Neural progenitor cell (in vitro differentiated cells): ENCODE measurements at regions not wholly inside any gene's neighbourhood (a gene's known extent, or its start where the extent isn't known, plus 50 kb on each side); places are given as distances from the start of the nearest gene placed in this dataset.

ENCODE experiments used
- DNase-seq: peaks from one replicate; pipeline ENCODE4 v3.0.0-alpha.2; 2016; ENCODE audit warnings: low spot score
- H2AFZ ChIP-seq: fragments of 200-600 bp; sonication (generic); replicated peaks from 2 replicates; pipeline ENCODE4 v1.6.1; 2016; ENCODE audit warnings: antibody characterized with exemption
- H3F3A ChIP-seq: fragments of 200-600 bp; sonication (generic); 2 replicates; pipeline ENCODE4 v1.6.1; 2016; ENCODE audit warnings: antibody characterized with exemption, low read depth
- H3K27ac ChIP-seq: fragments of 200-600 bp; sonication (generic); 2 replicates; pipeline ENCODE4 v1.5.1; 2016; ENCODE audit warnings: mild to moderate bottlenecking
- H3K27me3 ChIP-seq: fragments of 200-600 bp; sonication (generic); 2 replicates; pipeline ENCODE4 v1.6.1; 2016; ENCODE audit warnings: mild to moderate bottlenecking, moderate library complexity
- H3K36me3 ChIP-seq: fragments of 200-600 bp; sonication (generic); 2 replicates; pipeline ENCODE4 v1.5.1; 2016
- H3K4me1 ChIP-seq: fragments of 200-600 bp; sonication (generic); 2 replicates; pipeline ENCODE4 v1.6.1; 2016; ENCODE audit warnings: mixed run types
- H3K4me2 ChIP-seq: fragments of 200-600 bp; sonication (generic); 2 replicates; pipeline ENCODE4 v1.6.1; 2016
- H3K4me3 ChIP-seq: fragments of 200-600 bp; sonication (generic); 2 replicates; pipeline ENCODE4 v1.5.1; 2016
- H3K79me2 ChIP-seq: fragments of 200-600 bp; sonication (generic); 2 replicates; pipeline ENCODE4 v1.6.1; 2016; ENCODE audit warnings: low read depth
- H3K9ac ChIP-seq: fragments of 200-600 bp; sonication (generic); 2 replicates; pipeline ENCODE4 v1.6.1; 2016
- H3K9me3 ChIP-seq: fragments of 200-600 bp; sonication (generic); 2 replicates; pipeline ENCODE4 v1.5.1; 2016; ENCODE audit warnings: low read depth
- H4K20me1 ChIP-seq: fragments of 200-600 bp; sonication (generic); 2 replicates; pipeline ENCODE4 v1.6.1; 2016; ENCODE audit warnings: low read depth
- H3K27ac Mint-ChIP-seq: 3 replicates; pipeline ENCODE4 v1.8.0; 2021; ENCODE audit warnings: mixed read lengths
- H3K27me3 Mint-ChIP-seq: 2 replicates; pipeline ENCODE4 v1.8.0; 2022; ENCODE audit warnings: low read depth, mild to moderate bottlenecking, inconsistent platforms, moderate library complexity, mixed read lengths; ENCODE audit not compliant: insufficient read depth
- H3K36me3 Mint-ChIP-seq: 3 replicates; pipeline ENCODE4 v1.8.0; 2021; ENCODE audit warnings: mixed read lengths
- H3K4me1 Mint-ChIP-seq: 3 replicates; pipeline ENCODE4 v1.8.0; 2021; ENCODE audit warnings: mixed read lengths
- H3K4me3 Mint-ChIP-seq: 3 replicates; pipeline ENCODE4 v1.8.0; 2021; ENCODE audit warnings: mild to moderate bottlenecking, moderate library complexity, mixed read lengths
- H3K9me3 Mint-ChIP-seq: 3 replicates; pipeline ENCODE4 v1.8.0; 2020; ENCODE audit warnings: mixed read lengths
- EZH2 ChIP-seq: fragments of 200-600 bp; sonication (generic); IDR thresholded peaks from 2 replicates; pipeline ENCODE4 v1.6.1; 2017; ENCODE audit warnings: antibody characterized with exemption, mild to moderate bottlenecking, moderate library complexity
- EZH2phosphoT487 ChIP-seq: fragments of 200-600 bp; sonication (generic); IDR thresholded peaks from 2 replicates; pipeline ENCODE4 v1.6.1; 2017; ENCODE audit warnings: antibody characterized with exemption
- TF ChIP-seq, protein P1 (sequence below): fragments of 200-600 bp; sonication (generic); IDR thresholded peaks from 2 replicates; pipeline ENCODE4 v1.5.1; 2017; ENCODE audit warnings: antibody characterized with exemption, mild to moderate bottlenecking

- H3K9me3 Mint-ChIP-seq: peaks cover 2% of the 10 kb centered on the region
- Histone ChIP-seq H3K36me3 (no peaks in the 10 kb centered on the region), H3K27ac (no peak overlapping the region), H4K20me1 (no peaks in the 10 kb centered on the region), H3K4me2 (peak overlapping the region; percentile 41), H3K9ac (no peak overlapping the region), H3F3A (no peaks in the 10 kb centered on the region), H3K9me3 (no peaks in the 10 kb centered on the region), H3K27me3 (no peaks in the 10 kb centered on the region), H2AFZ (no peak overlapping the region), H3K4me1 (peaks cover 16% of the 10 kb centered on the region), H3K79me2 (no peaks in the 10 kb centered on the region), H3K4me3 (no peak overlapping the region)
- DNase-seq: no peak
- H3K4me3 Mint-ChIP-seq: no peak overlapping the region
- peaks cover 16% of the 10 kb centered on the region for H3K4me1 Mint-ChIP-seq
- TF ChIP-seq EZH2 (no peak), EZH2phosphoT487 (no peak)
- TF ChIP-seq, protein P1, sequence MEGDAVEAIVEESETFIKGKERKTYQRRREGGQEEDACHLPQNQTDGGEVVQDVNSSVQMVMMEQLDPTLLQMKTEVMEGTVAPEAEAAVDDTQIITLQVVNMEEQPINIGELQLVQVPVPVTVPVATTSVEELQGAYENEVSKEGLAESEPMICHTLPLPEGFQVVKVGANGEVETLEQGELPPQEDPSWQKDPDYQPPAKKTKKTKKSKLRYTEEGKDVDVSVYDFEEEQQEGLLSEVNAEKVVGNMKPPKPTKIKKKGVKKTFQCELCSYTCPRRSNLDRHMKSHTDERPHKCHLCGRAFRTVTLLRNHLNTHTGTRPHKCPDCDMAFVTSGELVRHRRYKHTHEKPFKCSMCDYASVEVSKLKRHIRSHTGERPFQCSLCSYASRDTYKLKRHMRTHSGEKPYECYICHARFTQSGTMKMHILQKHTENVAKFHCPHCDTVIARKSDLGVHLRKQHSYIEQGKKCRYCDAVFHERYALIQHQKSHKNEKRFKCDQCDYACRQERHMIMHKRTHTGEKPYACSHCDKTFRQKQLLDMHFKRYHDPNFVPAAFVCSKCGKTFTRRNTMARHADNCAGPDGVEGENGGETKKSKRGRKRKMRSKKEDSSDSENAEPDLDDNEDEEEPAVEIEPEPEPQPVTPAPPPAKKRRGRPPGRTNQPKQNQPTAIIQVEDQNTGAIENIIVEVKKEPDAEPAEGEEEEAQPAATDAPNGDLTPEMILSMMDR: no peak
- no peak overlapping the region for H3K27ac Mint-ChIP-seq
- no peaks in the 10 kb centered on the region for H3K36me3 Mint-ChIP-seq
- peaks cover 2% of the 10 kb centered on the region for H3K27me3 Mint-ChIP-seq
These were observed 301.5 kb upstream of the CDH5 start for GRCh38 chr16:66064801-66065530.

GRCh38 chr16:66058832-66059231 lies 307.7 kb upstream of the CDH5 start:
- Mint-ChIP-seq H3K9me3 (no peaks in the 10 kb centered on the region), H3K27ac (no peak overlapping the region), H3K36me3 (no peaks in the 10 kb centered on the region), H3K4me3 (no peak overlapping the region), H3K4me1 (peaks cover 18% of the 10 kb centered on the region), H3K27me3 (peaks cover 4% of the 10 kb centered on the region)
- no peak overlapping the region for H3K27ac ChIP-seq
- H3K27me3 ChIP-seq: no peaks in the 10 kb centered on the region
- no peaks in the 10 kb centered on the region for H4K20me1 ChIP-seq
- no peak overlapping the region for H3K4me3 ChIP-seq
- H3F3A ChIP-seq: no peaks in the 10 kb centered on the region
- no peak overlapping the region for H3K4me2 ChIP-seq
- TF ChIP-seq EZH2 (no peak), EZH2phosphoT487 (no peak)
- TF ChIP-seq, protein P1: no peak
- H3K9ac ChIP-seq: no peak overlapping the region
- H2AFZ ChIP-seq: no peak overlapping the region
- H3K79me2 ChIP-seq: no peaks in the 10 kb centered on the region
- no peaks in the 10 kb centered on the region for H3K4me1 ChIP-seq
- no peaks in the 10 kb centered on the region for H3K36me3 ChIP-seq
- no peaks in the 10 kb centered on the region for H3K9me3 ChIP-seq
- DNase-seq: no peak

DNA sequence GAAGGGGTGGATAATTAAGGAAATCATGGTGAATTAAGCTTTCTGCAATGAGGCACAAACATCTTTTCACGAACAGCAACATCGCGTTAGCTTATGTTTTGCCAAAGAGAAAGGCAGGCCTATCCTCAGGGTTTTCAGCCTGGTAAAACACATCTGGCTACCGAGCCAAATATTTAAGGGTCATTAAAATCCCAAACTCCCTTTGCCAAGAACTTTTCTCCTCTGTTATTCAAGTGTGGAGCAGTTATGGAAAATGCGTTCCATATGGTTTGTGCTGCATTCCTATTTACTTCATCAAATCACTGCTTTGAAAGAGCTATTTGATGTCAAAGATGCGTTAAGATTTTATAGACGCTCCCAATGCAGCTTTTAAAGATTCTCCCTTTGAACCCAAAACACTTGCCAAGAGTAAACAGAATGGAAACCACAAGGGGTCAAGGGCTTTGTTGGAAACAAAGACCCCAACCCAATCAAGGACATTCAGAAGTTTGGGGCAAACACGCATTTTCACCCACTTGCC lies 308.3 kb upstream of the CDH5 start:
- H3K9ac ChIP-seq: no peak overlapping the region
- no peak overlapping the region for H3K27ac Mint-ChIP-seq

More for the DNA sequence above, 308.3 kb upstream of the CDH5 start:
- Histone ChIP-seq H4K20me1 (no peaks in the 10 kb centered on the region), H3F3A (no peaks in the 10 kb centered on the region), H3K9me3 (no peaks in the 10 kb centered on the region), H3K27me3 (no peaks in the 10 kb centered on the region), H3K4me3 (no peak overlapping the region), H3K27ac (no peak overlapping the region), H3K4me2 (no peak overlapping the region), H3K36me3 (no peaks in the 10 kb centered on the region), H3K79me2 (no peaks in the 10 kb centered on the region), H2AFZ (no peak overlapping the region), H3K4me1 (no peaks in the 10 kb centered on the region)
- DNase-seq: no peak
- Mint-ChIP-seq H3K27me3 (peaks cover 4% of the 10 kb centered on the region), H3K36me3 (no peaks in the 10 kb centered on the region), H3K9me3 (no peaks in the 10 kb centered on the region), H3K4me1 (peaks cover 18% of the 10 kb centered on the region), H3K4me3 (no peak overlapping the region)
- TF ChIP-seq, protein P1: no peak
- no peak for TF ChIP-seq EZH2phosphoT487
- TF ChIP-seq EZH2: no peak
